NCI-H2081 treated with DMSO at 0.1 percent for 48 hours (cell line): ENCODE measurements at regions not wholly inside any gene's neighbourhood (a gene's known extent, or its start where the extent isn't known, plus 50 kb on each side); places are given as distances from the start of the nearest gene placed in this dataset.

Experiments used
- DNase-seq: peaks from one replicate; lab custom pipeline; 2025; lab: John Stamatoyannopoulos, UW

GRCh38 chr12:107474099-107474498 is 211.5 kb upstream of the PWP1 start:
- no peak for DNase-seq

GRCh38 chr12:107474639-107475539 is 210.7 kb upstream of the PWP1 start:
- no peak for DNase-seq

- no peak for DNase-seq
Measured at GRCh38 chr12:107475900-107476299, 209.7 kb upstream of the PWP1 start.

- no peak for DNase-seq
Measured at GRCh38 chr12:107477018-107477417, 208.6 kb upstream of the PWP1 start.

- DNase-seq: no peak
Measured at GRCh38 chr12:107477947-107478610, 207.5 kb upstream of the PWP1 start.

- DNase-seq: no peak
Measured at GRCh38 chr12:107478881-107479280, 206.7 kb upstream of the PWP1 start.

- no peak for DNase-seq
Measured at GRCh38 chr12:107480836-107481608, 204.6 kb upstream of the PWP1 start.

GRCh38 chr12:107484230-107484629 is 201.4 kb upstream of the PWP1 start:
- DNase-seq: no peak

GRCh38 chr12:107484941-107485340 is 200.7 kb upstream of the PWP1 start:
- no peak for DNase-seq

GRCh38 chr12:107485731-107486130 is 199.9 kb upstream of the PWP1 start:
- DNase-seq: no peak

- DNase-seq: no peak
Measured at GRCh38 chr12:107486140-107486892, 199.3 kb upstream of the PWP1 start.

GRCh38 chr12:107487011-107487680 is 198.5 kb upstream of the PWP1 start:
- DNase-seq: no peak

- DNase-seq: no peak
Measured at GRCh38 chr12:107488666-107489065, 196.9 kb upstream of the PWP1 start.

- DNase-seq: no peak
Measured at GRCh38 chr12:107490010-107490409, 195.6 kb upstream of the PWP1 start.

- DNase-seq: no peak
Measured at GRCh38 chr12:107491856-107492255, 193.7 kb upstream of the PWP1 start.

GRCh38 chr12:107492393-107493134 is 193.0 kb upstream of the PWP1 start:
- DNase-seq: no peak

GRCh38 chr12:107493135-107493494 is 192.5 kb upstream of the PWP1 start:
- DNase-seq: no peak

GRCh38 chr12:107493666-107494065 is 191.9 kb upstream of the PWP1 start:
- no peak for DNase-seq

GRCh38 chr12:107494331-107494730 is 191.3 kb upstream of the PWP1 start:
- DNase-seq: no peak

GRCh38 chr12:107495604-107496003 is 190.0 kb upstream of the PWP1 start:
- no peak for DNase-seq

GRCh38 chr12:107497231-107497630 is 188.4 kb upstream of the PWP1 start:
- DNase-seq: no peak
